Tibial artery (tissue), 4 donors: ENCODE measurements at regions not wholly inside any gene's neighbourhood (a gene's known extent, or its start where the extent isn't known, plus 50 kb on each side); places are given as distances from the start of the nearest gene placed in this dataset.

Experiments
- DNase-seq, 2 donors: peaks; one replicate each; pipeline ENCODE4 v3.0.0-alpha.2; 2019
- H3K27ac ChIP-seq, 2 donors: fragments of 200-600 bp; sonication (generic) in 1 of 2; 1 replicate in 1 of 2; 2 replicates in 1 of 2; pipeline ENCODE4 v1.5.1; 2018 to 2019; ENCODE audit warnings: mild to moderate bottlenecking in 1 of 2
- H3K27me3 ChIP-seq, 2 donors: fragments of 200-600 bp; sonication (generic) in 1 of 2; one replicate each; pipeline versions ENCODE4 v1.5.1 to v1.6.0; 2016 to 2019
- H3K36me3 ChIP-seq, 3 donors: fragments of 200-600 bp; sonication (generic) in 2 of 3; one replicate each; pipeline ENCODE4 v1.5.1; 2016 to 2019; ENCODE audit warnings: mild to moderate bottlenecking in 2 of 3
- H3K4me1 ChIP-seq, 4 donors: fragments of 200-600 bp; sonication (generic) in 2 of 4; 1 replicate in 3 of 4; 2 replicates in 1 of 4; pipeline ENCODE4 v1.5.1; 2016 to 2019
- H3K4me3 ChIP-seq, 2 donors: fragments of 200-600 bp; sonication (generic) in 1 of 2; 1 replicate in 1 of 2; 2 replicates in 1 of 2; pipeline ENCODE4 v1.5.1; 2018 to 2019; ENCODE audit warnings: mild to moderate bottlenecking in 2 of 2
- H3K9me3 ChIP-seq, 3 donors: fragments of 200-600 bp; sonication (generic) in 1 of 3; one replicate each; pipeline ENCODE4 v1.5.1; 2016 to 2019
- intact Hi-C: fragments of 100-400 bp; cut with DNase I; formaldehyde crosslinking; loops from one replicate; pipeline ENCODE4 v1.15.0; 2023; ENCODE audit warnings: low total_unique reads
- TF ChIP-seq, protein P1 (sequence below), 2 experiments: fragments of 200-600 bp in 1 of 2; fragments of 450-650 bp in 1 of 2; IDR thresholded peaks; one replicate each; pipeline ENCODE4 v1.5.1; 2017 to 2019; ENCODE audit warnings: antibody characterized with exemption in 2 of 2, mild to moderate bottlenecking in 1 of 2, moderate library complexity in 1 of 2

DNA sequence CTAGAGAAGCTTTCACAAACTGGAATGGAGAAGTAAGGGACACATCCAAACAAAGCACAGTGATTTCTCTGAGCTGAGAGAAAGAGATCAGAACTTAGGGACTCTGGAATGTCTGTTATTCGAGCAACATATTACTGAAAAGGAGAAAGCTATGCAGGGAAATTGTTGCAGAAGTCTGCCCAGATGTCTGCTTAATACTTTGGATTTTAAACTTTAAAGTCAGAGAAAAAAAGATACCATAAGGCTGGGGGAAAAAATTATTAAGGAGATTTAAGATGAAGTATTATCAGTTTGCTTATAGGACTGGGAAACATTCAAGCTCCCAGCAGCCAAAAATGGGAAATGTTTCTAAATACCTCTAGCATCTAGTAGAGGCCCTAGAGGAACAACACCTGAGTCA lies 803.9 kb downstream of the TAF11L14 start:
- Histone ChIP-seq H3K4me3 (no peak overlapping the region), H3K27me3 (no peaks in the 10 kb centered on the region), H3K4me1 (no peaks in the 10 kb centered on the region), H3K9me3 (no peaks in the 10 kb centered on the region), H3K36me3 (no peaks in the 10 kb centered on the region), H3K27ac (no peak overlapping the region)
- TF ChIP-seq, protein P1, sequence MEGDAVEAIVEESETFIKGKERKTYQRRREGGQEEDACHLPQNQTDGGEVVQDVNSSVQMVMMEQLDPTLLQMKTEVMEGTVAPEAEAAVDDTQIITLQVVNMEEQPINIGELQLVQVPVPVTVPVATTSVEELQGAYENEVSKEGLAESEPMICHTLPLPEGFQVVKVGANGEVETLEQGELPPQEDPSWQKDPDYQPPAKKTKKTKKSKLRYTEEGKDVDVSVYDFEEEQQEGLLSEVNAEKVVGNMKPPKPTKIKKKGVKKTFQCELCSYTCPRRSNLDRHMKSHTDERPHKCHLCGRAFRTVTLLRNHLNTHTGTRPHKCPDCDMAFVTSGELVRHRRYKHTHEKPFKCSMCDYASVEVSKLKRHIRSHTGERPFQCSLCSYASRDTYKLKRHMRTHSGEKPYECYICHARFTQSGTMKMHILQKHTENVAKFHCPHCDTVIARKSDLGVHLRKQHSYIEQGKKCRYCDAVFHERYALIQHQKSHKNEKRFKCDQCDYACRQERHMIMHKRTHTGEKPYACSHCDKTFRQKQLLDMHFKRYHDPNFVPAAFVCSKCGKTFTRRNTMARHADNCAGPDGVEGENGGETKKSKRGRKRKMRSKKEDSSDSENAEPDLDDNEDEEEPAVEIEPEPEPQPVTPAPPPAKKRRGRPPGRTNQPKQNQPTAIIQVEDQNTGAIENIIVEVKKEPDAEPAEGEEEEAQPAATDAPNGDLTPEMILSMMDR (IDR thresholded peaks at IDR 0.05), result no peak
- no peak for DNase-seq
- intact Hi-C loops, result no loop called here

GRCh38 chr5:18455521-18455920 lies 821.3 kb downstream of the TAF11L14 start:
- intact Hi-C loops, result no loop called here
- no peaks in the 10 kb centered on the region for H3K4me1 ChIP-seq
- H3K27ac ChIP-seq, result no peak overlapping the region
- H3K36me3 ChIP-seq, result no peaks in the 10 kb centered on the region
- TF ChIP-seq, protein P1 (IDR thresholded peaks at IDR 0.05), result no peak
- no peak overlapping the region for H3K4me3 ChIP-seq
- H3K9me3 ChIP-seq, result no peaks in the 10 kb centered on the region
- DNase-seq, result no peak
- no peaks in the 10 kb centered on the region for H3K27me3 ChIP-seq

- no peaks in the 10 kb centered on the region for H3K4me1 ChIP-seq
- H3K9me3 ChIP-seq, result no peaks in the 10 kb centered on the region
- no peak overlapping the region for H3K4me3 ChIP-seq
- no peaks in the 10 kb centered on the region for H3K36me3 ChIP-seq
- intact Hi-C loops, result no loop called here
- H3K27ac ChIP-seq, result no peak overlapping the region
- no peak for DNase-seq
- no peaks in the 10 kb centered on the region for H3K27me3 ChIP-seq
- TF ChIP-seq, protein P1 (IDR thresholded peaks at IDR 0.05), result no peak
These were observed 823.0 kb downstream of the TAF11L14 start for GRCh38 chr5:18457255-18457654.

- Histone ChIP-seq H3K27ac (no peak overlapping the region), H3K36me3 (no peaks in the 10 kb centered on the region), H3K4me1 (no peaks in the 10 kb centered on the region), H3K27me3 (no peaks in the 10 kb centered on the region), H3K9me3 (no peaks in the 10 kb centered on the region), H3K4me3 (no peak overlapping the region)
- TF ChIP-seq, protein P1 (IDR thresholded peaks at IDR 0.05), result no peak
- DNase-seq, result no peak
- intact Hi-C loops, result no loop called here
These were observed 827.5 kb downstream of the TAF11L14 start for GRCh38 chr5:18461766-18462165.

DNA sequence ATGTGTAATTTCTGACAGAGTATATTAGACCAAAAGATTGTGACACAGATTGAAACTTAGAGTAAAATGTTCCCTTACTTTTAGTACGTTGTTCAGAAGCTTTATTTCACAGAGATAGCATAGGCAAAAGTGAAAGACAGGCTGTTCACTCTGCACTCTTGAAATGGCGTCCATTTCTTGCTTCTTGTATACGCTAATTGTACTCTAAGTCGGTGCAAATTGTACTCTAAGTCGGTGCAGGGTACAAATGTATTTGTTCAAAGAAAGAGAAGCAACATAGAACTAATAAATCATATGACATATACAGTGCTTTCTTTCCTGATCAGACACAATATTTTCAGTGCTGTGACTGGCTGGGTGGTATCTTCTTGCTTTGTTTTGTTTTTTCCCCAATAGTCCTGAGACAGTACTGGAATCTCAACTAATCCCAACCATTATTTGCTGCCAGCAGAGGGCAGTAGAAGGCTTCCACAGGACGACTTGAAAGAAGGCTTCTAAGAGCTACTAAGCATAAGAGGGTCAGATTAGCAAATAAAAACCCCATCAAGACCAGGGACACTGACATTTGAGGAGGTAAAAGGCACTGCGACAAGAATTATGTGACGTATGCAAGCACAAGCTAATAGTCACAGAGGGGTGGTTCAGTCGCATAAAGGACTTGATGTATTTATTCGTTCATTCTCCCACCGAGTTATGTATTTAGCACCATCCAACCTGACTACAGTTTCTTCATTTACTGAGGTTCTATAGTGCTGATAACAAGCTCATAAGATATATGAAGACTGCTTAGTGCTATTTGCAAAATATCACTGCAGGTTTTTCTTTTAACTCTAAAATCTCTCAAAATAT lies 831.8 kb downstream of the TAF11L14 start:
- Histone ChIP-seq H3K36me3 (no peaks in the 10 kb centered on the region), H3K4me3 (no peak overlapping the region), H3K27ac (no peak overlapping the region), H3K27me3 (no peaks in the 10 kb centered on the region), H3K4me1 (no peaks in the 10 kb centered on the region), H3K9me3 (no peaks in the 10 kb centered on the region)
- DNase-seq, result peak in 1 of 2 donors; percentile 23
- intact Hi-C loops, result no loop called here
- TF ChIP-seq, protein P1 (IDR thresholded peaks at IDR 0.05), result peak; percentile 25 to 29
